NCI-H345 (cell line): ENCODE measurements at regions not wholly inside any gene's neighbourhood (a gene's known extent, or its start where the extent isn't known, plus 50 kb on each side); places are given as distances from the start of the nearest gene placed in this dataset.
A peak's percentile ranks its signal among the peaks of the same experiment; 100 is the strongest.
"Not testable (repeated sequence)": the region's sequence is repeated elsewhere in the genome, so short reads cannot be mapped to it uniquely, and the experiment has no call there.

Source experiments
- DNase-seq: peaks from one replicate; lab custom pipeline; 2025; lab: John Stamatoyannopoulos, UW

GRCh38 chr2:67571785-67572718 is 174.9 kb downstream of the ETAA1 start:
- DNase-seq: no peak

- no peak for DNase-seq
These were observed 175.7 kb downstream of the ETAA1 start for GRCh38 chr2:67572721-67573435.

- DNase-seq: no peak
These were observed 177.1 kb downstream of the ETAA1 start for GRCh38 chr2:67574230-67574629.

- DNase-seq: no peak
These were observed 179.1 kb downstream of the ETAA1 start for GRCh38 chr2:67576226-67576625.

GRCh38 chr2:67576991-67577390 is 179.9 kb downstream of the ETAA1 start:
- no peak for DNase-seq

- DNase-seq: peak; percentile 27
These were observed 182.1 kb downstream of the ETAA1 start for GRCh38 chr2:67579216-67579615.

GRCh38 chr2:67579806-67580205 is 182.7 kb downstream of the ETAA1 start:
- DNase-seq: no peak

- DNase-seq: no peak
These were observed 184.6 kb downstream of the ETAA1 start for GRCh38 chr2:67581751-67582150.

GRCh38 chr2:67583185-67583584 is 186.1 kb downstream of the ETAA1 start:
- no peak for DNase-seq

GRCh38 chr2:67585400-67585799 is 188.3 kb downstream of the ETAA1 start:
- DNase-seq: no peak

GRCh38 chr2:67589121-67589520 is 192.0 kb downstream of the ETAA1 start:
- DNase-seq: not testable (repeated sequence)

GRCh38 chr2:67594522-67594921 is 197.4 kb downstream of the ETAA1 start:
- not testable (repeated sequence) for DNase-seq

- DNase-seq: no peak
These were observed 199.7 kb downstream of the ETAA1 start for GRCh38 chr2:67596871-67597270.

- no peak for DNase-seq
These were observed 202.4 kb downstream of the ETAA1 start for GRCh38 chr2:67599561-67599960.

- no peak for DNase-seq
These were observed 203.2 kb downstream of the ETAA1 start for GRCh38 chr2:67600222-67600871.

- DNase-seq: no peak
These were observed 203.8 kb downstream of the ETAA1 start for GRCh38 chr2:67600946-67601345.

GRCh38 chr2:67604360-67604759 is 207.2 kb downstream of the ETAA1 start:
- no peak for DNase-seq

- no peak for DNase-seq
These were observed 215.5 kb downstream of the ETAA1 start for GRCh38 chr2:67612576-67613042.

GRCh38 chr2:67613227-67613626 is 216.1 kb downstream of the ETAA1 start:
- no peak for DNase-seq

- no peak for DNase-seq
These were observed 217.3 kb downstream of the ETAA1 start for GRCh38 chr2:67614454-67614853.

- no peak for DNase-seq
These were observed 219.6 kb downstream of the ETAA1 start for GRCh38 chr2:67616749-67617148.

GRCh38 chr2:67619204-67619603 is 222.1 kb downstream of the ETAA1 start:
- no peak for DNase-seq
